GM21619 (cell line): ENCODE measurements at regions not wholly inside any gene's neighbourhood (a gene's known extent, or its start where the extent isn't known, plus 50 kb on each side); places are given as distances from the start of the nearest gene placed in this dataset.

Source experiments
- ATAC-seq: cut with Tn5 transposase; IDR thresholded peaks from one replicate; pipeline ENCODE4 v1.9.1; 2021; ENCODE audit not compliant: unreplicated experiment

DNA sequence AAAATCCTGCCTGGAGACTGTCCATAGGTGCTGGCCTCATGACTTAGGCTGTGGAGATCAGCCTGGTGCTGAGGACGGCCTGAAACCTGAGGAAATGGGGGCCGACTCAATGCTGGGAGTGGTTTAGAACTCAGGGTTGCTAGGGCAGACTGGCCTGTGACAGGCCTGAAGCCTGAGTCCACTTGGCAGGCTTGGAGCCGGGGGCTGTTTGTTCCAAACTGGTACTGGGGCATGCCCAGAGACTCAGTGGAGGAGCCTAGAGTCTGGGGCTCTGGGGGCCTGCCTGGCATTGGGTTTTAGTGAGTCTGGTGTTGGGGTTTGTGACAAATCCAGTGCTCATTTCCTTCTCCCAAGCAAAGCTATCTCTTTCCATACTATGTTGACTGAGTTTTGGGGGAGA, 489.7 kb upstream of the CNKSR2 start:
- ATAC-seq, result no peak

DNA sequence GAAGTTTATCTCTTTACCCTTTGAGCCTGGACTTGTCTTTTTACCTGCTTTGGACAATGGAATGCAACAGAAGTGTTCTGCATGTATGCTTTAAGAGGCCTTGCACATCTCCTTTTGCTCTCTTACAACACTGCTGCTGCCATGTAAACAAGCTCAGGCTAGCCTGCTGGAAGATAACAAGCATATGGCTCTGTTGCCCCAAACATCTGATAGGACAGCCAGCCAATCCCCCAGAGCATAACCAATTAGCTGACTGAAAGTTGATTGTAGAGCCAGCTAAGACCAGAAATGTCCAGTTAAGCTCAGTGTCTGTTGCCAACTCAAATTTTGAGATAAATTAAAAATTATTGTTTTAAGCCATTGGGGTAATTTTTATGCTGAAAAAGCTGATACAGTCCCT, 510.6 kb upstream of the CNKSR2 start:
- ATAC-seq, result no peak

DNA sequence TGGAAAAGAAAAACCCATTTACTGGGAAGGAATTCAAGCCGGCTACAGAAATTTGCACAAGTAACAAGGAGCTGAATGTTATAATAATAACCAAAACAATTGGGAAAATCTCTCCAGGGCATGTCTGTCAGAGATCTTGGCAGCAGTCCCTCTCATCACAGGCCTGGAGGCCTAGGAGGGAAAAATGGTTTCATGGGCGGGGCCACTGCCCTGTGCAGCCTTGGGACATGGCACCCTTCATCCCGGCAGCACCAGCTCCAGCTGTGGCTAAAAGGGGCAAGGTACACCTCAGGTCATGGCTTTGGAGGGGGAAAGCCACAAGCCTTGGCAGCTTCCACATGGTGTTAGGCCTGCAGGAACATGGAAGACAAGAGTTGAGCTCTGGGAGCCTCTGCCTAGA, 513.1 kb upstream of the CNKSR2 start:
- ATAC-seq, result no peak

DNA sequence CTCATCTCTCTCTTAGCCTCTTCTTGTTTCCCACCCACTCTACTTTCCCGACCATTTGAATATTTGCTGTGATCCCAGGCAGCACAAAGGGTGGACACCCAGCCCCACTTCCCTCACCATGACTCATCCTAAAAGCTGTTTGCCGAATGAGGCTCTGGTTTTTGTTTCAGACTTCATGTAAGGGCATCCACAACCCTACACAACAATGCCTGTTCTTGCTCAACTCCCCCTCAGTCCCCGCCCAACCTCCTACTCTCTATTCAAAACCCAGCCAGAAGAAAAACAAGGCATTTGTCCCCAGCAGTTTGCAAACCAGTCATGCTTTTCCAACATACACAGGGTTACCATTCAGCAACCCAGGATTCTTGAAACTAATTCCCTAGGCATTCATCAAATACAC, 516.5 kb upstream of the CNKSR2 start:
- ATAC-seq, result no peak

DNA sequence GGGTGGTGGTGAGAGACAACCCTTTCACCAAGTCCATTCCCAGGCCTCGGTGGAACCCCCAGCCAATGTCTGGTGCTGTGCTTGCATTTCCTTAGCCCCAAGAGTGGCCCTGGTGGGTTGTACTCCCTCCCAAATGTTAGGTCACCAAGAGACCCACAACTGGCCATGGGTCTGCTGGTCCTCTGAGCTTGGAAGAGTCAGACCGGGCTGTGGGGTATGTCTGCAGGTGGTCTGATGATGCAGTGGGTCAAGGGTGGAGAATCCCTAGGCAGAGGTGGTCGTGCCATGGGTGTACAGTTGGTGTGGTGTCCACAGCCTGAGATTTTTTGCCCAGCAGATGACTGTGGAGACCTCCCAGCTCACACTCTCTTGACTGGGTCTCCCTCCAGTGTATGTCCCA, 535.7 kb upstream of the CNKSR2 start:
- ATAC-seq, result no peak

DNA sequence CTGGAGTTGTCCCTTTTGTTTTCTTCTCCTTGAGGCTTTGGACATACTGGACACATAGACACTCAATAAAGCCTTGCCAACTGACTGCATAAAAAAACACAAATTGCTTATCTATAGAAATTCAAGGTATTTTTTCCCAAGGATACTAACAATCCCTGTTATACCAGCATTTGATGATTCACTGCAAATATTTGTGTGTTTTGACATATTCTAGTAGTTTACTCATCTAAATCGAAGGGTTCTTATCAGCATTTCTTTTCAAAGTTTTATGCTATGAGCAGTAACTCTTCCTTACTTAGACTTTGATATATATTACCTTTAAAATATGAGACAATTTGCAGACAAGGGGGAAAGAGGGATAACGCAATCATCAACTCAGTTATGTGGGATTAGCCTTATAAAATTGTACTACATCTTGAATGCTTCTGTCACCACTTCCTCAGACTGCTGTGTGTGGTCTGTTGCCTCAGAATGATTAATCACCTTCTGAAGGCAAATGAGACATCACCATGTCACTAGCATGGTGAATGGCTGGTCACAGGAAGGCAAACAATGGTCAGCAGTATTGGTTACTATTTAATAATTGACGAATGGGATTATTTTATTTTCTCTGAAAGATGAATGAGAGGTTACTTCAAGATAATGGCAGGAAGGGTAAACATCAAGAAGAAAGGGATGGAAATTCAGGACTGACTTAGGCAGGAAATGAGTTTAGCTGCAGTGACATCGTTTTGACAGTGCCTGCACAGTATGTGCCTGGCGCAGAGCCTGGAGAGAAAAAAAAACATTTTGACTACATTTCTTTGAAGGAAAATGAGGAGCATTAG, 544.3 kb upstream of the CNKSR2 start:
- no peak for ATAC-seq

DNA sequence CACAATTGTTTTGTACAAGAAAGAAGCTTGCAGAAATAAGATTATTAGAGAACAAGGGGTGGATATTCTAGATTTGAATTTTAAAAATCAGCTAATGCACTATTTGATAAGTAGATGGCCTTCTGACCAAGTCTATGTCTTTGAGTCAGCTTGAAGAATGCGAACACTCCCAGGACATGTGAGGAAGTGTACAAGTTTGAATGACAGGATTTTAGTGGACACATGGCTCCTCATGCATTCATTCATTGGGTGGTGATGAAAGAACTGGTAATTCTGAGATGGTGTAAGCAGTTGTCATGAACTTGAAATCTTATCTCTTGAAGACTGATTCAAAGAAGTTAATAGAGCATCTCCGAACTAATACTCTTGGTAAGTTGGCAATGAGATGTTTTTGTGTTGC, 548.2 kb upstream of the CNKSR2 start:
- ATAC-seq, result no peak

DNA sequence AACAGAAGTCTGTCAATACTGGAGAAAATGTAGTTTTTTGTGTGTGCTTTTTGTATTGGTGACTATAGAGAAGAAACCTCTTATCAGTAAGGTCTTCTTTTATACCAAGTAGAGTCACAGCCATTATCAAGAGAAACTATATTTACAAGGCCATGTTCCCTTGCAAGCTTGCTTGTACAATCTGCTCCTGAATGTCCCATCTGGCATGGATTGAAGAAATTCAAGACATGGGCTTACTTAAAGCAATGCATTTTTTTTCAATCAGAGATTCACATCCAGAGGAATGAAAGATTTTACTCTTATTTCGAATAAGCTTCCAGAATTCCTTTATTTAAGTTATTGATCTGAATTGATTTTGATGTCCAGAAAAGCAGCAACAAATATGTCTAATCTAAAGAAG, 537.3 kb upstream of the RPS6KA3 start:
- ATAC-seq, result no peak

DNA sequence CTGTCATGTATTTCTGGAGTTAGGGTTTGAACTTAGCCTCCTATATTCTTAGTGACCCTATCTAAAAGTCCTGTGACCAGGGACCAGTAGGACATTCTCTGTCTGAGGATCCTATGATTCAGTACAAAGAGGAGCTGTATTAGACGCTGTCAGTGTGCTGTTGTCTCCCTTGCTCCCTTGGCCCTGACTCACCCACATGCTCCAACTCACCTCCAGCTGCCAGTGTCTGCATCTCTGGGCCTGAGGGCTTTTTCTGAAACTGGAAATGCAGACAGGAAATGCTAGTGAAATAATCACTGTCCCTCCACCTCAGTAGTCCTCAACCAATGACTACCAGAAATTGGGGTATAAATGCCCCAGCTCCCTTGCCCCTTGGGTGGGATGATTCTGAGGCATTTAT, 535.3 kb upstream of the RPS6KA3 start:
- ATAC-seq, result no peak

DNA sequence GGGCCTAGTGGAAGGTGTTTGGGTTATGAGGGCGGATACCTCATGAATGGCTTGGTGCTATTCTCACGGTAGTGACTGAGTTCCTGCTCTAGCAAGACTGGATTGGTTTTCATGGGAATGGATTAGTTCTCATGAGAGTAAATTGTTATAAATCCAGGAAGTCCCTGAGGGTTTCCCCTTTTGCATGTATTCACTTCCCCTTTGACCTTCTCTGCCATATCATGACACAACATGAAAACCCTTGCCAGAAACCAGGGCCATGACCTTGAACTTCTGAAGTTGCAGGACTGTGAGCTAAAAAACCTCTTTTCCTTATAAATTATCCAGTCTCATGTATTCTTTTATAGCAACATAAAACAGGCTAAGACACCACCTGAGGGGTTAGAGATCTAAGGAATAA, 529.7 kb upstream of the RPS6KA3 start:
- no peak for ATAC-seq

DNA sequence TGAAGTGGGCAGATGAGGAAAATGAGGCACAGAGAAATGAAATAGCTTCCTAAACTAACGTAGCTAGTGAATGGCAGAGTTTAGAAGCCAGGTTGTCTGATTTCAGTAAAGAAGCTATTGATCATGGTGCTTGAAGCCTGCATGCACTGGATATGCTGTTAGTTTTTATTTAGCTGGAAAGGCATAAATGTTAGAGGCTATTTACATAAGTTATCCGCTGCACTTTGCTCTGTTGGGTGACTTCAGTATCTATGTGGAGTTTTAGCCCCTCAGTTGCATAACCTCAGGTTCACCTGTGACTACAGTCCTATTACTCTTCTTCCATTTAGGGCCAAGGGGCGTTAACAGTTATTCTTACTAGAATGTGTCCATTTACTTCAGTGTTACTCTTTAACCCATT, 522.4 kb upstream of the RPS6KA3 start:
- ATAC-seq, result no peak

DNA sequence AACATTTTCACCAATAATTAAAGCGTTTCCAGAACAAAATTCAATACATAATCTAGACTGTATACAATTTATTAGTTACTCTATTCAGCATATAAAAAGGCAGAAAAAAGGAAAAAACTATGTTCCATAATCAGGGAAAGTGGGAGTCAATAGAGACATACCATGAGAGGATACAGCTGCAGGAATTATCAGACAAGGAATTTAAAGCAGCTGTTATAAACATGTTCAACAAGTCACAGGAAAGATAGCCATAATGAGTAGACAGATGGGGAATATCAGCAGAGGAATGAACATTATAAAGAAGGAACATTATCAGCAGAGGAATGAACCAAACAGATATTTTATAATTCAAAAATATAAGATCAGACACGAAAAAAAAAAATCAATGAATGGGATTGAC, 500.6 kb upstream of the RPS6KA3 start:
- no peak for ATAC-seq

DNA sequence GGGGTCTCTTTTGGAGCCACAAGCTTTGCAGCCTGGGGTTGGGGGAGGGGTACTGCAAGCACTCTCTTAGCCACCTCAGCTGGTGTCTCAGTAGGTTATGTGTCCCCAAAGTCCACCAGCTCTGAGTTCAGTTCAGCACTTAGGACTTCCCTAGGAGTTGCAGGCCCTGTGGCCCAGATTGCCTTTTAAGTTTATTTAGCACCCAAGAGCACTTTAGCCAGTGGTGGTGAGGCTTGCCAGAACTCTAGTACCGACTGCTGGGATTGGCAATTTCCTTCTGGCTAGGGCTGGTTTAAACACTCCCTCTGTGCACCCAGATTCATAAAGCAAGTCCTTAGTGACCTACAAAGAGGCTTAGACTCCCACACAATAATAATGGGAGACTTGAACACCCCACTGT, 489.9 kb upstream of the RPS6KA3 start:
- ATAC-seq, result no peak

DNA sequence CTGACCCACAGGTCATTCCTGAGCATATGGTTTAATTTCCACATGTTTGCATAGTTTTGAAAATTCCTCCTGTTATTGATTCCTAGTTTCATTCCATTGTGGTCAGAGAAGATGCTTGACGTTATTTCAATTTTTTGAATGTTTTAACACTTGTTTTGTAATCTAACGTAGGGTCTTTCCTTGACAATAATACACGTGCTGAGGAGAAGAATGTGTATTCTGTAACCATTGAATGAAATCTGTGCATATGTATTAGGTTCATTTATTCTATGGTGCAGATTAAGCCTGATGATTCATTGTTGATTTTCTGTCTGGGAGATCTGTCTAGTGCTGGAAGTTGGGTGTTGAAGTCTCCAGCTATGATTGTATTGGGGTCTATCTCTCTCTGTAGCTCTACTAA, 486.4 kb upstream of the RPS6KA3 start:
- no peak for ATAC-seq

DNA sequence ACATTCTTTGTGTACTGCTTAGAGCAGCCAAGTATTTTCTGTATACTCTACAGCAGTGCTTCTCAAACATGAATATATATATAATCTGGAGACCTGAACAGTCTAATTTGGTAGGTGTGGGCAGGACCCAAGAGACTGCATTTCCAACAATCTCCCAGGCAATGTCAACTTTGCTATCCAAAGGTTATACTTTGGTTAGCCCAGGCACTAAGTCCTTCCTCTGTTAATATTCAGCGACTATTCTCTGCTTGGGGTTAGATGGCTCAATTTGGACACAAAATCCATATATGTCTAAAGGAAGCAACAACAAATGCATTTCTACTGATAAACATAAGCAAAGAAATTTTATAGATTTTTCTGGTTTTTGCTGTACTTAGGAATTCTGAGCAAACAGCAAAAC, 480.0 kb upstream of the RPS6KA3 start:
- ATAC-seq, result no peak

DNA sequence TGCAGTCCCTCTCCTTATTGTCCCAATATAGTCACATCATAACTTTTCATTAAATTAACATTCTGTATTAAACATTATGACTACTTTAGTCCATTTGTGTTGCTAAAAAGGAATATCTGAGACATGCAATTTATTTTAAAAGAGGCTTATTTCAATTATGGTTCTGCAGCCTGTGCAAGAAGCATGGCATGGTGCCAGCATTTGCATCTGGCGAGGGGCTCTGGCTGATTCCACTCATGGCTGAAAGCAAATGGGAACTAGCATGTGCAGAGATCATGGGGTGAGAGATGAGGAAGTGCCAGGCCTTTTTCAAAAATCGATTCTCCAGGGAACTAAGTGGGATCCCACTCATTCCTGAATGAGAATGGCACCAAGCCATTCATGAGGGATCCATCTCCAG, 476.3 kb upstream of the RPS6KA3 start:
- no peak for ATAC-seq

DNA sequence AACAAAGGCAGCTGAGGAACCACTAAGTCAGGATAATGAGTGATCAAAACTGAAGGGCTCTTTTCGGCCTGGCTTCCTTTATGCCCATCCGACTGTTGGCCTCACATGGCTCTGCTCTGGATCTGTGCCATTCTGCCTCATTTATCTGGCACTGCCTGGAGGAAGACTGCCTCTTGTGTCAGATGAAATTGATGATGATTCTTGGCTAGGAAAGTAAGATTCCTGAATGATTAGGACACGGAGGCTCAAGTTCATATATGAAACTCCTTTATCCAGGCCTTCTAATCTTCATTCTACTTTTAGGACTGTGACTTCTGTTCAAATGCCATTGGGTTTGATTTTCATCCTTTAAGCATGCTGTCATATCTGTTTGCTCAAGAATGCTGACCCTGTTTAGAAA, 475.4 kb upstream of the RPS6KA3 start:
- no peak for ATAC-seq

DNA sequence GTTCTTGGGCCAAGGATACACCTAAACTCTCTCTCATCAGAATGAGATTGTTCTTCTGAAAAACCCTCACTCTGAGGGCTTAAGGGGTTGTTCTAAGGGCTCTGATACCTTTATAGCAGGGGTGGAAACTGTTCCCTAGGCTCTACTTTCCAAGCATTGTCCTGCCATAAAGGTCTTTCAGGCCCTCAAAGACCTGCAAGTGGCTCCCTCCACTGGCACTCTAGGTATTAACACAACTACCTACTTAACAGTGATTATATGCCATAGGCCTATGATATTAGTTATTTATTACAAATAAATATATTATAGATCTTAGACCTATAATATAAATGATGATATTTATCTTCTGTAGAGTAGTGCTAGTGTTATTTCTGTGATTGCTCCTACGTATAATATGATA, 473.7 kb upstream of the RPS6KA3 start:
- ATAC-seq, result no peak

DNA sequence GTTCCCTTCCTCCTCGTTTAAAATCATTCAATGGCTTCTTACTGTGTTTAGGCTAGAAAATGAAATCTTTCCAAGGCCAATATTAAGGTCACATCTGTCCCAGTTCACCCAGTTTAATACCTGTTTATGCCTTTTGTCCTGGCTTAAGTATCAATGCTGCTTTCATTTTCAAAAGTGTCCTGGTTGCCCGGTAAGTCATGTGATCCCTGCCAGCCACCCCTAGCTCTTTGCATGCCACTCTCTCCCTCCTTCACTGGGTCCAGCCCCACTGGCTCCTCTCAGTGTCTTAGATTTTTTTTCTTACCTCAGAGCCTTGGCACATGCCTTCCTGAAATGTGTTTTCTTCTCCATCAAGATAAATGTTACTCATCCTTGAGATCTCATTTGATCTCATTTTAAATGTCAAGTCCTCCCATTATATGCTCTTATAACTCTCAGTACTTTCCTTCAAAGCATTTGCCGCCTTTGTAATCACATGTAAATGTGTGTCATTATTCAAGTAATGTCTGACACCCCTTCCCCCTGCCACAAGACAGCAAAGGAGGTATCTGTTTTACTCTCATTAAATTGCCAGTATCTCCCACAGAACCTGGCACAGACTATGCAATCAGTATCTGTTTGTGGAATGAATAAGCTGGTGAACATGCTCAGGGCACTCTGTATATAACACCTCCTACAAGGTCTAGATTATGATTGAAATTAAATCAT, 472.5 kb upstream of the RPS6KA3 start:
- ATAC-seq, result no peak

DNA sequence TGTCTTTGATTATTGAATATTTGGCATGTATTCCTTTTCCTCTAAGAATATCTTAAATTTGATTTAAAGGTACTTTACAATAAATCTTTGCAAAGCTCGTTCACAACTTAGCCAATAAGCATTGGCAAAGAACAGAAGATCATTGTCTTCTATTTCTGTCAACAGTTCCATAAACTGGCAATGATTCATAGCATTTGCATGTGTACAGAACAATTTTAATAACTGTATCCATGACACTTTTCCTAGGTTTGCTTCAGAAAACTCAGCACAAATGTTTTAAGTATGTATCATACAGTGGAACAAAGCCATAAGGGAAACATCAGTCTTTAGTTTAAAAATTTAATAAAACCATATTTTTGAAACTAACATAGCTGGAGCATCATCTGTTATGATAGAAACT, 462.7 kb upstream of the RPS6KA3 start:
- no peak for ATAC-seq

DNA sequence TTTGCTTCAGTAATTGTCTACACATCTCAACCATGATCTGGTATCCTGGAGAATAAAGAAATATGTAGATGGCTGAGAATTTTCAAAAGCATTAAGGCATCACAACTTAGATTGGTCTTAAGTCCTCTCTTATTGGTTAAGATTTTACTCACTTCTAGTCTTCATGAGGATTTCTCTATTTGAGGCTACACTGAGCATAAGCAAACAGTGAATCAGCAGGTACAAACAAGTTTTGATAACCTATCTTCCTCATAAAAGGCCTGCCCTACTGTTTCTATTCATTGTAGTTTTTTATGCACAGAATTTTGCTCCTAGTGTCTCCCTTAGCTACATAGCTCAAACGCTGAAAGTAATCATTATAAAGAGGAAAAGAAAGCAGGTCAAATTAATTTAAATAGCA, 460.7 kb upstream of the RPS6KA3 start:
- ATAC-seq, result no peak

DNA sequence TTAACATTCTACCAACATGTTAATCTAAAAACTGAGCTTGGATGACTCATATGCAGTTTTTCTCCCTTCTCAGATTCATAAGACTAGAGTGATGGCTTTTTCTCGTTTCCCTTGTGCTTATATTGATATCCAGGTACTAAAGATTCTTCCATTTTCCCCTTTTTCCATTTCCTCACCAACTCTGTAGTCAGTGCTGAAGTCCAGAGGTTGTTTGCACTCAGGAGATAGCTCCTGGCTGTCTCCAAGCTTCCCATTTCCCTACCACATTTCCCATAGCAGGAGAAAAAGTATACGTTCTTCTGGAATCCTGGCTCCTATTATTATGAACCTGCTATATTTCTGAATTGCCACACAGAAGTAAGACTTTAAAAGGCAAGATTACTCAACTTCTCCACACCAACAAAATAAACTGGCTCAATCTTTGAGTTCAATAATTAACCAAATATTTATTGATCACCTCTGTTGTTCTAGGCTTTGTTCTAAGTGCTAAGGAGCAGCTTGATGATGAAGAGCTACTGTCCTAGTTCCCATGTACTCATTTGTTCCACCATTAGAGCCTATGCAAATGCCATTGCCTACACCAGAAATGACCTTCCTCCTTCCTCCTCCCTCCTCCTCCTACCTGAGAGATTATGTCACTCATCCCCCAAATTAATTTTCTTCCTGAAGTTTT, 454.4 kb upstream of the RPS6KA3 start:
- ATAC-seq, result no peak
